ENCODE measurements at regions not wholly inside any gene's neighbourhood (a gene's known extent, or its start where the extent isn't known, plus 50 kb on each side); places are given as distances from the start of the nearest gene placed in this dataset.

DNA sequence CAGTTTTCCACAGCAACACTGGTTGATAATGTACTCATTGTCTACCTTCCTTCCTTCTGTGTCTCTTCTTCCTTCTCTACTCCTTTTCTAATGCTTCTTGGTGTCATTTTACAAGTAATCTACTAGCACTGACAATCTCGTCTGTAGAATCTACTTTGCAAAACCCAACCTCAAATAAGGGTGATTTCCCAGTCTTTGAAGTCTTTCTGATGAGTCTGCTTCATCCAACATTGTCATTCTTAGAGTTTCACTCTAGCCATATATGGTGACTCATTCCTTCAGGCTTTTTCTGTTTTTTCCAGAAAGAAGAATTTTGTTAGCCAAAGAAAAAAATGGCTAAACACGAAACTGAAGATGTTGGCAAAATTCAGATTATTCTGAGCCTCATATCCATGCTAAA lies 288.7 kb downstream of the MBD2 start (continued):
- TF ChIP-seq ATF4 (CRISPR knock-in tag; IDR thresholded peaks at IDR 0.05) (no peak), ZNF609 (CRISPR knock-in tag; IDR thresholded peaks at IDR 0.05; ENCODE audit: borderline replicate concordance) (no peak), ZFP30 (CRISPR knock-in tag; IDR thresholded peaks at IDR 0.05; ENCODE audit: borderline replicate concordance) (no peak)

DNA sequence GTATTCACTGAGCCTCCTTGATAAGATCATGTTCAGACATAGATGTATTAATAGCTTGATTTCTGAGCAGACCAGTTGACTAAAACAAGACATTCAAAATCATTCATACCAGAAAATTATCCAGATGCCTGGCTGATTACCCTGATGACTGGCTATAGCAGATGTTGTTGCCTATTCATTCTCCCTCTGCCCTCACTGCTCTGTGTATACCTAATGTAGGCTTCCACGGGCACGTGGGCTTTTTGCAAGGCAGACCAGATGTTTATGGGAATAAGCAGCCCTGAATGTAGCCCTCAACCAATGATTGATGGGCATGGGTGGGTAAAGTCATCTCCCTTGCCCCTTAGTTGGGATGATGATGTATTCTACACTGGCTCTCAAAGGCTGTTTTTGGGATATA lies 289.1 kb downstream of the MBD2 start:
- CTCF ChIA-PET (ENCODE audit: low intra/inter-chr PET ratio) = no interaction called here
- POLR2A ChIA-PET = no interaction called here
- Histone ChIP-seq H3K9ac (ENCODE audit: insufficient read depth in 1 of 2, low read depth in 2 of 2, low read length in 2 of 2) (no peak overlapping the region), H3K9me3 (replicated peaks; ENCODE audit: control insufficient read depth, insufficient read depth, low read depth, low read length) (no peaks in the 10 kb centered on the region), H3K27ac (ENCODE audit: extremely low read depth, low read depth, low read length) (no peak overlapping the region), H3K4me2 (ENCODE audit: insufficient read depth, low read length) (no peak overlapping the region), H2AFZ (ENCODE audit: low read depth, low read length) (no peak overlapping the region), H3K79me2 (ENCODE audit: control insufficient read depth, insufficient read depth, low read length) (no peaks in the 10 kb centered on the region), H3K36me3 (ENCODE audit: control insufficient read depth, insufficient read depth, low read length) (no peaks in the 10 kb centered on the region), H4K20me1 (replicated peaks; ENCODE audit: control insufficient read depth, insufficient read depth, low read length) (no peaks in the 10 kb centered on the region), H3K4me1 (replicated peaks in 1 of 2; ENCODE audit: control insufficient read depth in 2 of 2, insufficient read depth in 2 of 2, low read length in 2 of 2) (no peaks in the 10 kb centered on the region), H3K4me3 (no peak overlapping the region), H3K27me3 (ENCODE audit: control insufficient read depth in 2 of 2, insufficient read depth in 2 of 2, low read length in 2 of 2) (no peaks in the 10 kb centered on the region), H3K9me1 (ENCODE audit: control insufficient read depth, insufficient read depth, low read length) (no peaks in the 10 kb centered on the region)
- intact Hi-C loops (cut with micrococcal nuclease) (no loop called here), in situ Hi-C loops (cut with MboI) (no loop called here)
- WGBS (ENCODE audit: insufficient coverage, low coverage, missing lambda C conversion rate) = 0% methylated on average over 2 of the region's 2 CpGs
- BruUV-seq (replicated peaks) = no TSS peak
- DNase-seq (ENCODE audit: extremely low read depth in 1 of 4, low spot score in 3 of 4) (no peak), FAIRE-seq (no peak), ATAC-seq (no peak)
- TF ChIP-seq OTX1 (CRISPR knock-in tag; IDR thresholded peaks at IDR 0.05) (no peak), POLR2AphosphoS5 (IDR thresholded peaks at IDR 0.05; ENCODE audit: control insufficient read depth, insufficient read depth, low read depth, low read length) (no peak), SPI1 (IDR thresholded peaks at IDR 0.05; ENCODE audit: borderline replicate concordance, low read depth, low read length) (no peak), NUFIP1 (IDR thresholded peaks at IDR 0.05; ENCODE audit: partially characterized antibody) (no peak), HMBOX1 (IDR thresholded peaks at IDR 0.05) (no peak), RHOXF2B (CRISPR knock-in tag; conservative IDR thresholded peaks at IDR 0.05) (no peak), LARP7 (IDR thresholded peaks at IDR 0.05) (no peak), MAFK (IDR thresholded peaks at IDR 0.05; ENCODE audit: low read length) (no peak), ATF7 (IDR thresholded peaks at IDR 0.05) (no peak), RB1 (IDR thresholded peaks at IDR 0.05; ENCODE audit: low read depth) (no peak), RBM22 (IDR thresholded peaks at IDR 0.05; ENCODE audit: low read depth, low read length, poor library complexity, severe bottlenecking) (no peak), FOXJ2 (tag; IDR thresholded peaks at IDR 0.05) (no peak), MAFG (tag; conservative IDR thresholded peaks at IDR 0.05) (no peak)

All from K562 (cell line).